Activated CD8-positive, alpha-beta T cell treated with anti-CD3 and anti-CD28 coated beads for 36 hours (primary cell): ENCODE measurements at regions not wholly inside any gene's neighbourhood (a gene's known extent, or its start where the extent isn't known, plus 50 kb on each side); places are given as distances from the start of the nearest gene placed in this dataset.

ENCODE experiments used
- ATAC-seq: fragments of 200-7000 bp; cut with Tn5 transposase; one replicate; pipeline ENCODE4 v1.10.0; 2021; ENCODE audit warnings: mild to moderate bottlenecking, moderate library complexity
- CTCF ChIA-PET: fragments of 350-600 bp; sonication (Branson Sonifier 250); formaldehyde crosslinking; loops from one replicate; lab custom pipeline; 2021; ENCODE audit warnings: antibody characterized with exemption; lab: Charles Lee
- POLR2A ChIA-PET: fragments of 350-600 bp; sonication (Branson Sonifier 250); formaldehyde crosslinking; loops from one replicate; lab custom pipeline; 2021; ENCODE audit warnings: antibody characterized with exemption; lab: Charles Lee
- DNase-seq: peaks from one replicate; pipeline ENCODE4 v3.0.0-alpha.2; 2020
- H3K27ac Mint-ChIP-seq: one replicate; pipeline ENCODE4 v1.8.0; 2021; ENCODE audit warnings: mild to moderate bottlenecking, mixed read lengths
- H3K27me3 Mint-ChIP-seq: one replicate; pipeline ENCODE4 v1.8.0; 2021; ENCODE audit warnings: mixed read lengths
- H3K36me3 Mint-ChIP-seq: one replicate; pipeline ENCODE4 v1.8.0; 2021; ENCODE audit warnings: low read depth, mixed read lengths
- H3K4me1 Mint-ChIP-seq: one replicate; pipeline ENCODE4 v1.8.0; 2021; ENCODE audit warnings: low read depth, mixed read lengths
- H3K4me3 Mint-ChIP-seq: one replicate; pipeline ENCODE4 v1.8.0; 2021; ENCODE audit warnings: mild to moderate bottlenecking, moderate library complexity, mixed read lengths
- H3K9me3 Mint-ChIP-seq: one replicate; pipeline ENCODE4 v1.8.0; 2021; ENCODE audit warnings: mixed read lengths
- CTCF ChIP-seq: fragments of 200-600 bp; IDR thresholded peaks from one replicate; pipeline ENCODE4 v1.8.0; 2022; ENCODE audit warnings: antibody characterized with exemption, mild to moderate bottlenecking
- intact Hi-C: fragments of 100-400 bp; cut with micrococcal nuclease; formaldehyde crosslinking; loops from one replicate; pipeline ENCODE4 v1.10.0; 2022

- peak; percentile 41 for ATAC-seq
- CTCF ChIA-PET: interaction anchor here (1.0 kb wide), 1 partner anchor 36 kb away, joined by 4 read pairs; no protein-coding TSS in a partner anchor
- H3K4me3 Mint-ChIP-seq: no peak overlapping the region
Measured at GRCh38 chr9:127561491-127562278, 50.4 kb upstream of the STXBP1 start.

More at GRCh38 chr9:127561491-127562278, 50.4 kb upstream of the STXBP1 start:
- Mint-ChIP-seq H3K36me3 (no peaks in the 10 kb centered on the region), H3K27ac (no peak overlapping the region), H3K4me1 (peaks cover 35% of the 10 kb centered on the region), H3K27me3 (no peaks in the 10 kb centered on the region), H3K9me3 (no peaks in the 10 kb centered on the region)
- DNase-seq: no peak
- no peak for TF ChIP-seq CTCF
- intact Hi-C loops: no loop called here
- POLR2A ChIA-PET: no interaction called here
